Omental fat pad (tissue), 3 donors: ENCODE measurements at regions not wholly inside any gene's neighbourhood (a gene's known extent, or its start where the extent isn't known, plus 50 kb on each side); places are given as distances from the start of the nearest gene placed in this dataset.

Experiments
- ATAC-seq: fragments of 150-250 bp; one replicate; pipeline ENCODE4 v1.9.1; 2016; ENCODE audit warnings: mild to moderate bottlenecking, moderate library complexity; ENCODE audit not compliant: low FRiP score
- DNase-seq: peaks from one replicate; pipeline ENCODE4 v3.0.0-alpha.2; 2019; ENCODE audit warnings: low spot score
- TF ChIP-seq, protein P1 (sequence below), 3 donors: fragments of 450-650 bp; IDR thresholded peaks; one replicate each; pipeline ENCODE4 v1.5.1; 2016 to 2017; ENCODE audit warnings: antibody characterized with exemption in 3 of 3, mild to moderate bottlenecking in 3 of 3, moderate library complexity in 2 of 3

GRCh38 chr18:46275370-46275769 lies 171.2 kb downstream of the HAUS1 start:
- TF ChIP-seq, protein P1, sequence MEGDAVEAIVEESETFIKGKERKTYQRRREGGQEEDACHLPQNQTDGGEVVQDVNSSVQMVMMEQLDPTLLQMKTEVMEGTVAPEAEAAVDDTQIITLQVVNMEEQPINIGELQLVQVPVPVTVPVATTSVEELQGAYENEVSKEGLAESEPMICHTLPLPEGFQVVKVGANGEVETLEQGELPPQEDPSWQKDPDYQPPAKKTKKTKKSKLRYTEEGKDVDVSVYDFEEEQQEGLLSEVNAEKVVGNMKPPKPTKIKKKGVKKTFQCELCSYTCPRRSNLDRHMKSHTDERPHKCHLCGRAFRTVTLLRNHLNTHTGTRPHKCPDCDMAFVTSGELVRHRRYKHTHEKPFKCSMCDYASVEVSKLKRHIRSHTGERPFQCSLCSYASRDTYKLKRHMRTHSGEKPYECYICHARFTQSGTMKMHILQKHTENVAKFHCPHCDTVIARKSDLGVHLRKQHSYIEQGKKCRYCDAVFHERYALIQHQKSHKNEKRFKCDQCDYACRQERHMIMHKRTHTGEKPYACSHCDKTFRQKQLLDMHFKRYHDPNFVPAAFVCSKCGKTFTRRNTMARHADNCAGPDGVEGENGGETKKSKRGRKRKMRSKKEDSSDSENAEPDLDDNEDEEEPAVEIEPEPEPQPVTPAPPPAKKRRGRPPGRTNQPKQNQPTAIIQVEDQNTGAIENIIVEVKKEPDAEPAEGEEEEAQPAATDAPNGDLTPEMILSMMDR (IDR thresholded peaks at IDR 0.05): no peak
- DNase-seq (no peak), ATAC-seq (no peak)

DNA sequence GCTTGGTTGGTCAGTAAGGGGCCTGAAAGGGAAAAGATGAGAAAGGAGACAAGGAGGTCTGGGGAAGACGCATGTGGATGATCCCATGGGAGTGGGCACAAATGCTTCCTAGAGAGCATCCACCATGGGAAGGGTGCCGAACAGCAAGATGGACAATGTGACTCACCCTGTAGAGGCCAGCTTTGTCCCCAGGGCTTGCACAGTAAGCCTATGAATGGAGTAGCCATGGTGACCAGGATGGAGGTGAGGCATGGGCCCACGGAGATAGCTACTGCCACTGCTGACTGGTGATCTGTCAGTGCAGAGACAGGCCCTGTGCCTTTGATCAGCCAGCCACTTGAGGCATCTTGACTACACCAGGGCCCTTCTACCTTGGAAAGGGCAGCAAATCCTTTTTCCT lies 172.6 kb downstream of the HAUS1 start:
- TF ChIP-seq, protein P1 (IDR thresholded peaks at IDR 0.05): no peak
- ATAC-seq: no peak
- no peak for DNase-seq

- TF ChIP-seq, protein P1 (IDR thresholded peaks at IDR 0.05): no peak
- ATAC-seq (no peak), DNase-seq (no peak)
These were observed 174.6 kb downstream of the HAUS1 start for GRCh38 chr18:46278481-46279465.

GRCh38 chr18:46279673-46280072 lies 175.5 kb downstream of the HAUS1 start:
- no peak for ATAC-seq
- TF ChIP-seq, protein P1 (IDR thresholded peaks at IDR 0.05): no peak
- DNase-seq: no peak

GRCh38 chr18:46281185-46282176 lies 177.3 kb downstream of the HAUS1 start:
- ATAC-seq (peak; percentile 83), DNase-seq (peak; percentile 33)
- TF ChIP-seq, protein P1 (IDR thresholded peaks at IDR 0.05): peak in 2 of 3 donors; percentile 33 to 49

DNA sequence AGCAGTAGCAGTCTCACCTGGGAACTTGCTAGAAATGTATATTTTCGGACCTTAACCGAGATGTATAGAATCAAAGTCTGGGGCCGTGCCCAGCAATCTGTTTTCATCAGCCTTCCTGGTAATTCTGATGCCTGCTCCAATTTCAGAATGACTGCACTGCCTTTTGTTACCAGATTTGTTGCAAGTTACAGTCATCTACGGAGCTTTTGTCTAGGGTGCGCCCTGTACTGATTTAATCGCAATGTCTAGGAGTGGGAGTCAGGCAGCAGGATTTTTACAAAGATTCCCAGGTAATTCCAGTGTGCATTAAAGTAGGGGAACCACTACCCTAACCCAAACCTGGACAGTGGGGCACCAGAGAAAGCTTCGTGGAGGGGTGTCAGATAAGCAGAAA lies 178.0 kb downstream of the HAUS1 start:
- no peak for ATAC-seq

More for the DNA sequence above, 178.0 kb downstream of the HAUS1 start:
- TF ChIP-seq, protein P1 (IDR thresholded peaks at IDR 0.05): no peak
- no peak for DNase-seq
